Mesothelial cell of epicardium (in vitro differentiated cells): ENCODE measurements at regions not wholly inside any gene's neighbourhood (a gene's known extent, or its start where the extent isn't known, plus 50 kb on each side); places are given as distances from the start of the nearest gene placed in this dataset.
"Not testable (repeated sequence)": the region's sequence is repeated elsewhere in the genome, so short reads cannot be mapped to it uniquely, and the experiment has no call there.

Source experiments
- DNase-seq, 2 experiments: peaks; one replicate each; pipeline ENCODE4 v3.0.0; 2021; ENCODE audit warnings: low spot score in 2 of 2; ENCODE audit not compliant: unreplicated experiment in 2 of 2
- H3K27ac Mint-ChIP-seq: 2 replicates; pipeline ENCODE4 v1.8.0; 2021; ENCODE audit warnings: mixed read lengths
- H3K27me3 Mint-ChIP-seq: 2 replicates; pipeline ENCODE4 v1.8.0; 2021; ENCODE audit warnings: low read depth, mixed read lengths
- H3K36me3 Mint-ChIP-seq: 2 replicates; pipeline ENCODE4 v1.8.0; 2021; ENCODE audit warnings: mixed read lengths
- H3K4me1 Mint-ChIP-seq: 2 replicates; pipeline ENCODE4 v1.8.0; 2021; ENCODE audit warnings: mixed read lengths
- H3K4me3 Mint-ChIP-seq: 2 replicates; pipeline ENCODE4 v1.8.0; 2021; ENCODE audit warnings: mild to moderate bottlenecking, moderate library complexity, mixed read lengths
- H3K9me3 Mint-ChIP-seq: 2 replicates; pipeline ENCODE4 v1.8.0; 2021; ENCODE audit warnings: mixed read lengths
- CTCF ChIP-seq: fragments of 200-600 bp; sonication (generic); IDR thresholded peaks from one replicate; pipeline ENCODE4 v1.5.0; 2021; ENCODE audit warnings: antibody characterized with exemption; ENCODE audit not compliant: unreplicated experiment

- H3K9me3 Mint-ChIP-seq: no peaks in the 10 kb centered on the region
- no peak for TF ChIP-seq CTCF
- no peak overlapping the region for H3K27ac Mint-ChIP-seq
- no peak for DNase-seq
- no peak overlapping the region for H3K4me3 Mint-ChIP-seq
- H3K36me3 Mint-ChIP-seq: peaks cover 35% of the 10 kb centered on the region
- peaks cover 10% of the 10 kb centered on the region for H3K4me1 Mint-ChIP-seq
- no peaks in the 10 kb centered on the region for H3K27me3 Mint-ChIP-seq
Observed at GRCh38 chr7:149558149-149558861, 60.7 kb upstream of the ZNF746 start.

- DNase-seq, H3K4me1 Mint-ChIP-seq, H3K9me3 Mint-ChIP-seq, H3K27me3 Mint-ChIP-seq, H3K4me3 Mint-ChIP-seq, H3K27ac Mint-ChIP-seq: not testable (repeated sequence)
- peaks cover 50% of the 10 kb centered on the region for H3K36me3 Mint-ChIP-seq
Observed at GRCh38 chr7:149556525-149556924, 58.9 kb upstream of the ZNF746 start.

- peaks cover 60% of the 10 kb centered on the region for H3K36me3 Mint-ChIP-seq
Observed at GRCh38 chr7:149554821-149555220, 57.2 kb upstream of the ZNF746 start.

GRCh38 chr7:149553991-149554390 is 56.4 kb upstream of the ZNF746 start:
- H3K36me3 Mint-ChIP-seq: peaks cover 65% of the 10 kb centered on the region
- DNase-seq, H3K27ac Mint-ChIP-seq, H3K4me1 Mint-ChIP-seq, H3K27me3 Mint-ChIP-seq, H3K4me3 Mint-ChIP-seq, H3K9me3 Mint-ChIP-seq: not testable (repeated sequence)

More at GRCh38 chr7:149554821-149555220, 57.2 kb upstream of the ZNF746 start:
- not testable (repeated sequence) for H3K4me3 Mint-ChIP-seq, DNase-seq, H3K27me3 Mint-ChIP-seq, H3K4me1 Mint-ChIP-seq, H3K27ac Mint-ChIP-seq, H3K9me3 Mint-ChIP-seq

GRCh38 chr7:149552799-149553198 is 55.2 kb upstream of the ZNF746 start:
- H3K9me3 Mint-ChIP-seq: peaks cover 12% of the 10 kb centered on the region
- H3K4me3 Mint-ChIP-seq: no peak overlapping the region
- TF ChIP-seq CTCF: no peak
- no peaks in the 10 kb centered on the region for H3K27me3 Mint-ChIP-seq
- H3K36me3 Mint-ChIP-seq: peaks cover 72% of the 10 kb centered on the region
- no peaks in the 10 kb centered on the region for H3K4me1 Mint-ChIP-seq
- DNase-seq: no peak
- no peak overlapping the region for H3K27ac Mint-ChIP-seq
